Right hindlimb (tissue), 1 donor: ENCODE measurements at regions not wholly inside any gene's neighbourhood (a gene's known extent, or its start where the extent isn't known, plus 50 kb on each side); places are given as distances from the start of the nearest gene placed in this dataset.
"Not testable (repeated sequence)": the region's sequence is repeated elsewhere in the genome, so short reads cannot be mapped to it uniquely, and the experiment has no call there.

Source experiments
- DNase-seq: peaks from one replicate; pipeline ENCODE4 v3.0.0-alpha.2; 2018

- peak; percentile 69 for DNase-seq
Observed at GRCh38 chr1:221478050-221478949, 263.6 kb downstream of the DUSP10 start.

GRCh38 chr1:221487781-221488524, 253.9 kb downstream of the DUSP10 start:
- no peak for DNase-seq

GRCh38 chr1:221488550-221488949, 253.3 kb downstream of the DUSP10 start:
- no peak for DNase-seq

- DNase-seq = no peak
Observed at GRCh38 chr1:221494670-221495069, 247.2 kb downstream of the DUSP10 start.

- no peak for DNase-seq
Observed at GRCh38 chr1:221497046-221497445, 244.8 kb downstream of the DUSP10 start.

GRCh38 chr1:221503268-221503667, 238.6 kb downstream of the DUSP10 start:
- DNase-seq = no peak

GRCh38 chr1:221509575-221510355, 232.1 kb downstream of the DUSP10 start:
- DNase-seq = no peak

GRCh38 chr1:221510793-221511503, 230.9 kb downstream of the DUSP10 start:
- no peak for DNase-seq

GRCh38 chr1:221511797-221512196, 230.1 kb downstream of the DUSP10 start:
- DNase-seq = no peak

- DNase-seq = no peak
Observed at GRCh38 chr1:221514806-221515205, 227.1 kb downstream of the DUSP10 start.

- no peak for DNase-seq
Observed at GRCh38 chr1:221515496-221515895, 226.4 kb downstream of the DUSP10 start.

- DNase-seq = no peak
Observed at GRCh38 chr1:221517961-221518360, 223.9 kb downstream of the DUSP10 start.

GRCh38 chr1:221520250-221520649, 221.6 kb downstream of the DUSP10 start:
- DNase-seq = no peak

- DNase-seq = no peak
Observed at GRCh38 chr1:221521686-221522085, 220.2 kb downstream of the DUSP10 start.

GRCh38 chr1:221522529-221522940, 219.4 kb downstream of the DUSP10 start:
- DNase-seq = no peak

- no peak for DNase-seq
Observed at GRCh38 chr1:221525749-221526148, 216.1 kb downstream of the DUSP10 start.

- DNase-seq = no peak
Observed at GRCh38 chr1:221527302-221527701, 214.6 kb downstream of the DUSP10 start.

GRCh38 chr1:221527886-221528624, 213.8 kb downstream of the DUSP10 start:
- no peak for DNase-seq

- DNase-seq = not testable (repeated sequence)
Observed at GRCh38 chr1:221530159-221530558, 211.7 kb downstream of the DUSP10 start.

GRCh38 chr1:221530791-221531190, 211.1 kb downstream of the DUSP10 start:
- no peak for DNase-seq

- DNase-seq = no peak
Observed at GRCh38 chr1:221532071-221532773, 209.7 kb downstream of the DUSP10 start.
